HT1080 (cell line): ENCODE measurements at regions not wholly inside any gene's neighbourhood (a gene's known extent, or its start where the extent isn't known, plus 50 kb on each side); places are given as distances from the start of the nearest gene placed in this dataset.

Experiments used
- DNase-seq: peaks from one replicate; pipeline ENCODE4 v3.0.0-alpha.2; 2015; ENCODE audit warnings: low read depth

- DNase-seq, result no peak
Observed at GRCh38 chr13:111038887-111039286, 76.2 kb upstream of the ARHGEF7 start.

DNA sequence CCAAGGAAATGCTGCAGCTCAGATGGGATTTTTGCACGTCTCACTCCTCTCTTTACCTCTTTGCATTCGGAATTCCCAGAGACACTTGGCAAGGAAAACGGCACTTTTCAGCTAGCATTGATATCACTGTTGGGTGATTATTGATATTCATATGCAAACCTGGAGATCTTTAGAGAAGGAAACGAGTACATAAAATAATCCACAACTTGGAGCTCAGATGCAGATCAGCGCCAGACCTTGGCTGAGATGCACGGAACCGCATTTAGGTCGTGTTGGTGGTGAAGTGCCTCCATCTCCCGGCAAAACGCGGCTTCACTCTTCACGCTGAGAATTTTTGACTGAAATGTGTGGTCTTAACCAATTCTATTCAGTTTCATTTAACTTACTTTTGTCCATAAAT is 77.2 kb upstream of the ARHGEF7 start:
- DNase-seq, result no peak

GRCh38 chr13:111036665-111037064 is 78.4 kb upstream of the ARHGEF7 start:
- DNase-seq, result no peak

- DNase-seq, result no peak
Observed at GRCh38 chr13:111035861-111036260, 79.2 kb upstream of the ARHGEF7 start.

DNA sequence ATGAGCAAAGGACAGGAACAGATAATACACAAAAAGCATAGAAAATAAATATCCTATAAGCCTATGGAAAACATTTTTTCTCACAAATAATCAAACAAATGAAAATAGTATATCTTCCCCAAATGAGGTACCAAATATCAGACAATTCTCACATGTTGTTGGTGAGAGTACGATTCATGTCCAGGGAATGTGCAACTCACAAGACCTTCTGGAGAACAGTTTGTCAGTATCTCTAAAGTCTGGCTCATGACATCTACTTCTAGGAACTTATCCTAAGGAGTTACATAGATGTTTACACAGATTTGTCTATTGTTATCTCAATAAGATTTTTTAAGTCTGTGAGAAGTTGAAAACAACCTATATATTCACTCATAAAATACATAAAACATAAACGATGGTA is 80.3 kb upstream of the ARHGEF7 start:
- no peak for DNase-seq

DNA sequence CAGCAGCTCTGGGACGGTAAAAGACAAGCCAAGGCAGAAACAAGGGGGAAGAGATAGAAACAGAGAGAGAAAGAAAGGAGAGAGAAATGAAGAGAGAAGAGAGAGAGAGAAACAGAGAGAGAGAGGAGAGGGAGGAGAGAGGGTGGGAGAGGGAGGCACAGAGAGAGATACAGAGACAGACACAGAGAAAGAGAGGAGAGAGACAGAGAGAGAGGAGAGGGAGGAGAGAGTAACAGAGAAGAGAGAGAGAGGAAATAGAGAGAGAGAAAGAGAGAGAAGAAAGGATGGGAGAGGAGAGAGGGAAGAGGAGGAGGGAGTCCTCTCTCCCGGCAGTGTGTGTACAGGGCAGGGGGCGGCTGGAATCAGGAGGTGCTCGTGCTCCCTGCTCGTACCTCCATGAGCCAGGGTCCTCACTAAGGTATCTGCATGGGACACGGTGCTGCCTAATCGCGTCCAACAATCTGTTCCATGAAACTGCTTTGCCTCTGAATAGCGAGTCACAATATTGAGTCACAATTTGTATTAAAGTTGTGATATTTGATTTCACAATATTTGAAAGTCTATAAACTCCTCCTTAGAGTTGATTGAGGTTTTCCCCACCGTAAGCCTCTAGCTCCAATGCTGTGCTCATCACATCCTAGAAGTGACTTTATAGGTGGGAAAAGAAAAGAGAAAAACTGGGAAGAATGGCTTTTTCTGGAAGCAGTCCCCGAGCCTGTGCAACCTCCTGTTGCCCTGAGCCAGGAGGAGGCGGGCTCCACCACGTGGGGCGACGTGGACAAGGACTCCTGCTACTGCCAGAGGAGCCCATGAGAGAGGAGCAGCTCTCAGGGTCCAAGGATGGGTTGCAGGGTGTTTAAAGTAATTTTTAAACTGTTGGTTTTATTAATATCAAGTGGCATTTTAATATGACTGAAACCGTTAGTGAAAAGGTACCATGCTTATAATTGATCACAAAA is 81.7 kb upstream of the ARHGEF7 start:
- DNase-seq, result no peak

GRCh38 chr13:111031531-111031961 is 83.6 kb upstream of the ARHGEF7 start:
- peak; percentile 90 for DNase-seq

- DNase-seq, result no peak
Observed at GRCh38 chr13:111029957-111030609, 85.0 kb upstream of the ARHGEF7 start.

- DNase-seq, result no peak
Observed at GRCh38 chr13:111027458-111028439, 87.4 kb upstream of the ARHGEF7 start.

- DNase-seq, result no peak
Observed at GRCh38 chr13:111025310-111025709, 89.8 kb upstream of the ARHGEF7 start.

DNA sequence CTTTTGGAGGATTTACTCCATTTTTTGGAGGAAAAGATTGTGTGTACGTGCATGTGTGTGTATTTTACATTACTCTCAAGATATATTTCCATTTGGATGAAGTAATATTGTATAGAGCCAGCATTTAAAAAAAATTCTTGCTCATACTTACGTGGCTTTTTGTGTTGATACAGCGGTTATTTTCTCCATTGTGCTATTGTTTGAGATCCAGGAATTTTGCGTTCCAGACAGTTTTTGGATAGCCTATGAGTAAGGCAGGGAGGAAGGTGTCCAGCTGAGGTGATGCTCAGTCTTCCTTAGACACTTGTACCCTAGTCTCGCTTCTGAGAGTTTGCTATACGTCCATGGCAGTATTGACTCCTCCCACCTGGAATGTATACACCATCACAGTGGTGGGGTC is 92.2 kb upstream of the ARHGEF7 start:
- DNase-seq, result peak; percentile 70

DNA sequence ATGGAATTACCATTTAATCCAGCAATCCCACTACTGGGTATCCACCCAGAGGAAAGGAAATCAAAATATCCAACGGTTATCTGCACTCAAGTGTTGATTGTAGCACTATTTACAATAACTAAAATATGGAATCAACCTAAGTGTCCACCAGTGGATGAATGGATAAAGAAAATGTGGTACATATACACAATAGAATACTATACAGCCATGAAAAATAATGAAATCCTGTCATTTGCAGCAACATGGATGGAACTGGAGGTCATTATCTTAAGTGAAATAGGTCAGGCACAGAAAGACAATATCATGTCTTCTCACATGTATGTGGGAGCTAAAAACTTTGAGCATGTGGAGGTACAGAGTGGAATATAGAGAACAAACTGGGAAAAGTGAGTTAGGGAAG is 92.9 kb upstream of the ARHGEF7 start:
- DNase-seq, result no peak

- no peak for DNase-seq
Observed at GRCh38 chr13:111021270-111021669, 93.8 kb upstream of the ARHGEF7 start.

DNA sequence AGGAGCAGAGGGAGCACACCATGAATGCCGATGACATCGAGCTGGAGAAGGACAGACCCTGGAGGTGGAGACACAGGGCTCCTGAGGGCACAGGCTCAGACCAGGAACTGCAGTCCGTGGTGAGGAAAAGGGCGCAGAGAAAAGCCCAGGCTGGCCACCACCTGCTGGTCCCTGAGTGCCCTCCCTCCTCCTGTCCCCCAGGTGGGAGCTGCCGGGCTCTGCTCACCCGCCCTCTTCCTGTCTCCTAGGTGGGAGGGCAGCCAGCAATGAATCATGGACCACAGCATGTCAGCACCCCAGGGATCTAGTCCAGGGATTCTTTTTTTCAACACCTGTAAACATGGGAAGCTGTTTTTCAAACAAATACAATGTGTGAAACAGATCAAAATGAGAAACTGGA is 94.6 kb upstream of the ARHGEF7 start:
- peak; percentile 40 for DNase-seq

DNA sequence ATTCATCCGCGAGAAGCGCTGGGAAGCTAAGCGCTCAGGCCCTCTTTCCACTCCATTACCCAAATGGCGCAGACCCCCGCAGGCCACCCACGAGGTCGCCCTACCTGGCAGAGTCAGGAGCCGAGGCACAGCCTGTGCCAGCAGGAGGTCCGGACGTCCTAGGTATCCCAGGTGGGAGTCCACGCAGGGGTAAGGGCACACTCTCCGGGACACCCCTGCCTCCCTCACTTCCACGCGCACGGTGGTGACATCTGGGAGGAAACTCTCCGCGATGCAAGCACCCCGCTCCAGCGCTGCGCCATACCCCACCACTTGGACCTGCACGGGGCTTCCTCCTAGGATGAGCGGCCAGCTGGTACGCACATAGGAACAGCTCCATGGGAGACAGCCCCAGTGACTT is 95.1 kb upstream of the ARHGEF7 start:
- no peak for DNase-seq

GRCh38 chr13:111017755-111018459 is 97.2 kb upstream of the ARHGEF7 start:
- DNase-seq, result peak; percentile 62

DNA sequence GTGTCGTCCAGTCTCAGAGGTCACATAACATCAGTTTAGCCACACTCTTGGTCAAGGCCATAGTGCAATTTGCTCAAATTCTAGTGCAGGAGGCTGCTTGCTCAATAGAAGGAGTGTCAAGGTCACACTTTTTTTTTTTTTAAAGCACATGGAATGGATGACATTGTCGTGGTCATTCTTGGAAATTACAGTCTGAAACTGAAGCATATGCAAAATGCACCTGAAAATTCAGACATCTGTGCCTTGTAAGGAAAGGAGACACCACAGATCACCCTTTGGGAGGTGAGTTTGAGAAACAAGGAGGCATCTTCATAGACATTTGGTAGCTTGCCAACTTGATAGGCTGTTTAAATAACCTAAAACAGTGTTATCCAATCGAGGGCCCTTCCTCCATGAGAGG is 98.3 kb upstream of the ANKRD10 start:
- no peak for DNase-seq

- peak; percentile 35 for DNase-seq
Observed at GRCh38 chr13:111011899-111012298, 97.0 kb upstream of the ANKRD10 start.

GRCh38 chr13:111008351-111008750 is 93.5 kb upstream of the ANKRD10 start:
- no peak for DNase-seq

GRCh38 chr13:111007209-111007608 is 92.3 kb upstream of the ANKRD10 start:
- no peak for DNase-seq

- DNase-seq, result peak; percentile 46
Observed at GRCh38 chr13:111006506-111007031, 91.7 kb upstream of the ANKRD10 start.
